ENCODE measurements at regions not wholly inside any gene's neighbourhood (a gene's known extent, or its start where the extent isn't known, plus 50 kb on each side); places are given as distances from the start of the nearest gene placed in this dataset.
A peak's percentile ranks its signal among the peaks of the same experiment; 100 is the strongest.

DNA sequence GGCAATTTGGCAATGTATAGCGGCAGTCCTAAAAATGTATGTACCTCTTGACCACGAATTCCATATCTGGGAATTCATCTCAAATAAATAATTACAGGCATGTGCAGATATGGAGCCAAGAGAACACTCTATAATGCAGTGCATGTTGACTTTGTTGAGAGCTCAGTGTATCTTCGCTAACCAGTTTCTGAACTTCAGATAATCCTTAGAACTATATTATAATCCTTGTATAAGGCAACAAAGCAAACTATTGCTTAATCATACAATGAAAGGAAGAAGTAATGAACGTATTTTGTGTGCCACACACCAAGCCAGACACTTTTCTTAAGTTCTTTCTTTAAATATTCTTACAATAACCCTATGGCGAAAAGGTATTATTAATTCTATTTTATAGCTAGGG is 168.5 kb downstream of the SMIM20 start:
- H3K9me3 Mint-ChIP-seq, result peaks cover 16% of the 10 kb centered on the region

DNA sequence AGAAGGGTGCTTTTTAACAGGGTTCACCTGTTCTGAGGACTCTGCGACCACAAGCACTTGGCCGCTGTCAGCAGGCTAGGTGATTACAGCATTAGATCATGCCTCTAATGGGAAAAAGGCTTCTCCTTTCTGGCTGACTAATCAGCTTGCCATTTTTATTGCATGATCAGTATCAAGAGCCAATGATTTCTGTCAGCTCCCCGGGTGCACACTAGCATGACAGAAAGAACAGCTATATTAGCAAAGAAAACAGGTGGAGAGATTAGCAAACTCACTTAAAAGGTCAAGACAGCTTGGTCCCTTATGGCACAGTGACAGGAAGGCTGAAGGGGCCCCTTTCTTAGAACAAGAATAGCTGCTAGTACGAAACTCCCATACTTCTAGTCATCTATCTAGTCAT is 170.0 kb downstream of the SMIM20 start:
- H3K36me3 Mint-ChIP-seq (ENCODE audit: low read depth), result peaks cover 13% of the 10 kb centered on the region
- peak overlapping the region; percentile 1 for H3K4me3 Mint-ChIP-seq (ENCODE audit: low read depth)
- no peak for DNase-seq (ENCODE audit: low spot score)
- H3K9me3 Mint-ChIP-seq, result peaks cover 9% of the 10 kb centered on the region
- no peaks in the 10 kb centered on the region for H3K27me3 Mint-ChIP-seq (ENCODE audit: low read depth)
- H3K4me1 Mint-ChIP-seq (ENCODE audit: low read depth), result peaks cover 77% of the 10 kb centered on the region
- H3K27ac Mint-ChIP-seq, result peak overlapping the region; percentile 88
- intact Hi-C loops (cut with micrococcal nuclease), result loop anchor here (1.0 kb wide), 2 partner anchors 10 to 235 kb away; no protein-coding TSS in a partner anchor

More for the DNA sequence above, 168.5 kb downstream of the SMIM20 start:
- Mint-ChIP-seq H3K4me3 (ENCODE audit: low read depth) (no peak overlapping the region), H3K4me1 (ENCODE audit: low read depth) (peaks cover 75% of the 10 kb centered on the region), H3K36me3 (ENCODE audit: low read depth) (peaks cover 21% of the 10 kb centered on the region), H3K27me3 (ENCODE audit: low read depth) (no peaks in the 10 kb centered on the region), H3K27ac (peak overlapping the region; percentile 93)
- DNase-seq (ENCODE audit: low spot score), result no peak
- intact Hi-C loops (cut with micrococcal nuclease), result no loop called here

DNA sequence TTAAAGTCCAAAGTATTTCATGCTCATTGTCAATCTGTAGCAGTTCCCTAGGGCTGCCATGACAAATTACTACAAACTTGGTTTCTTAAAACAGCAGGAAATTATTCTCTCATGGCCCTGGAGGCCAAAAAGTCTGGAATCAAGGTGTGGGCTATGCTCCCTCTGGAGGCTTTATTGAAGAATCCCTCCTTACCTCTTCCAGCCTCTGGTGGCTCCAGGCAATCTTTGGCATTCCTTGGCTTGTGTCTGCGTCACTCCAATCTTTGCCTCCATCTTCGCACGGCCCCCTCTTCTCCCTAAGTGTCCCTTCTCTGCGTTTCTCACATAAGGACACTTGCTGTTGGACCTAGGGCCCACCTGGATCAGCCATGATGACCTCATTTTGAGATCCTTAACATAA is 170.4 kb downstream of the SMIM20 start:
- intact Hi-C loops (cut with micrococcal nuclease), result loop anchor here (1.0 kb wide), 2 partner anchors 10 to 235 kb away; no protein-coding TSS in a partner anchor
- no peaks in the 10 kb centered on the region for H3K27me3 Mint-ChIP-seq (ENCODE audit: low read depth)
- peaks cover 13% of the 10 kb centered on the region for H3K36me3 Mint-ChIP-seq (ENCODE audit: low read depth)
- H3K4me1 Mint-ChIP-seq (ENCODE audit: low read depth), result peaks cover 80% of the 10 kb centered on the region
- no peak for DNase-seq (ENCODE audit: low spot score)
- H3K4me3 Mint-ChIP-seq (ENCODE audit: low read depth), result no peak overlapping the region
- peak overlapping the region; percentile 88 for H3K27ac Mint-ChIP-seq
- peaks cover 9% of the 10 kb centered on the region for H3K9me3 Mint-ChIP-seq

DNA sequence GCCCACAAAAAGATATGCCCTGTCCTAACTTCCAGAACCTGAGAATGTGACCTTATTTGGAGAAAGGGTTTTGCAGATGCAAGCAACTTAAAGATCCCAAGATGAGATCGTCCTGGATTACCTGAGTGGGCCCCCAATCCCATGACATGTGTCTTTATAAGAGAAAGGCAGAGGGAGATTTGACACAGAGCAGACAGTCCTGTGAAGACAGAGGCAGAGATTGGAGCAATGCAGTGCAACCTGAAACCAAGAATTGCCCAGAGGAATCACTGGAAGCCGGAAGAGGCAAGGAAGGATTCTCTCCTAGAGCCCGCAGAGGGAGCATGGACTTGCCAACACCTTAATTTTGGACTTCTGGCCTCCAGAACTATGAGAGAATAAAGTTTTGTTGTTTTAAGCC is 171.5 kb downstream of the SMIM20 start:
- H3K4me1 Mint-ChIP-seq (ENCODE audit: low read depth), result peaks cover 80% of the 10 kb centered on the region
- H3K27me3 Mint-ChIP-seq (ENCODE audit: low read depth), result no peaks in the 10 kb centered on the region
- peak overlapping the region; percentile 14 for H3K4me3 Mint-ChIP-seq (ENCODE audit: low read depth)
- intact Hi-C loops (cut with micrococcal nuclease), result no loop called here
- peaks cover 15% of the 10 kb centered on the region for H3K9me3 Mint-ChIP-seq
- no peak for DNase-seq (ENCODE audit: low spot score)
- peak overlapping the region; percentile 88 for H3K27ac Mint-ChIP-seq
- peaks cover 17% of the 10 kb centered on the region for H3K36me3 Mint-ChIP-seq (ENCODE audit: low read depth)

DNA sequence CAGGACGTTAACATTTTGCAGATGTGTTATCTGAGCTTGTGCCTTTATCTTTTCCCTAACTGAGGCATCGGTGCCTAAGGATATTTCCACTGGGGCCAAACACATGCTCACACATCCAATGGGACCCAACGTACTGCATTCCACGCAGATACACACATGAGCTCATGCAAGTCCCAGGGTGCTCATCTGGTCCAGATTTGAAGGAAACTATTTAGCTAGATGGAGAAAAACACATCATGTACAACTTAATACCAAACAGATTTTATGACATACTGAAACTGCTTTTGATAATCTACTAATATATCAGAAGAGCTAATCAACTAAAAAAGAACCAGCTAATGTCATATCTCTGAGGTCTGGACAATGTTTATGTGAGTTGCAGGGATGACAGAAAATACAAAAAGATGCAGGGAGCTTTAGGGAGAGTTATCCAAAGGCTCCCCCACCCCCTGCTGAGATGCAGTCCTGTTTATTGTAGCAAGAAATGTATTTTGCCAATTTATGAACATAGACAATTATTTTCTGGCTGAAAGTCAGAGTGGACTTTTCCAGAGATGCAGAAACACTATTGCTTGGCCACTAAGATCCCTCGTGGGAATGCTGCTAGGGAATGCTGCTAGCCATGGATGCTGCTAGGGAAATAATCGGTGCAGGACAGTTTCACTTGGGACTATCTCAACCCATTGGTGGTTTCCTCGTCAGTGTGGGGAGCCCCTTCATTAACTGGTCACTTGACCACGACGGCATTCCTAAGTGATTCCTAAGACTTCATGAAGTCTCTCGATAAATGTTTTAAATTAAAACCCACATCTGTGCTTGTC is 172.8 kb downstream of the SMIM20 start:
- intact Hi-C loops (cut with micrococcal nuclease), result no loop called here
- Mint-ChIP-seq H3K4me1 (ENCODE audit: low read depth) (peaks cover 71% of the 10 kb centered on the region), H3K27ac (peak overlapping the region; percentile 94), H3K4me3 (ENCODE audit: low read depth) (no peak overlapping the region), H3K9me3 (peaks cover 23% of the 10 kb centered on the region), H3K36me3 (ENCODE audit: low read depth) (peaks cover 23% of the 10 kb centered on the region), H3K27me3 (ENCODE audit: low read depth) (no peaks in the 10 kb centered on the region)
- DNase-seq (ENCODE audit: low spot score), result no peak

DNA sequence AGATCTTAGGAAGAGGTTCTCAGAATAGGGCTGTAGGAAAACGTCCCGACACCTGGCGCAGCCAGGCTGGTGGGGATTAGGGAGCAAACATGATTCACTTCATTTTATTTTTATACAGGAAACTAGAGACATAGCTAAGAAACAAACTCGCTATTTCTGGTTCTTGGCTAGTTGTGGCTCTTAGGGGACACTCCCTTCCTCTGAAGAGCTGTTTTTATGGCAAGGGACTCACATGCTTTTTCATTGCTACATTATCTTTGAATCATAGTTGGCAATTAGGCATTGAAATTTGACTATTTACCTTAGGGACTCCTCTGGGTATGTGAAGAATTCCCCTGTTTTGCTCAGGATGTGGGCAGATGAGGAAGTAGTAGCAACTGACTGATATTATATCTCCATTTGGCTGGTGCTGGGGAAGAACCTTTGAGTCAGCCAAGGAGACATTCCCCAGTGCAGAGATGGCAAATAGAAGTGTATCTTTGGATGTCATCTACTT is 174.5 kb downstream of the SMIM20 start:
- H3K36me3 Mint-ChIP-seq (ENCODE audit: low read depth), result peaks cover 38% of the 10 kb centered on the region
- DNase-seq (ENCODE audit: low spot score), result no peak
- H3K27ac Mint-ChIP-seq, result peak overlapping the region; percentile 94
- peak overlapping the region; percentile 55 for H3K4me3 Mint-ChIP-seq (ENCODE audit: low read depth)
- intact Hi-C loops (cut with micrococcal nuclease), result loop anchor here (1.0 to 2.0 kb wide), 5 partner anchors 12 to 231 kb away; no protein-coding TSS in a partner anchor
- peaks cover 38% of the 10 kb centered on the region for H3K9me3 Mint-ChIP-seq
- no peaks in the 10 kb centered on the region for H3K27me3 Mint-ChIP-seq (ENCODE audit: low read depth)
- peaks cover 70% of the 10 kb centered on the region for H3K4me1 Mint-ChIP-seq (ENCODE audit: low read depth)

DNA sequence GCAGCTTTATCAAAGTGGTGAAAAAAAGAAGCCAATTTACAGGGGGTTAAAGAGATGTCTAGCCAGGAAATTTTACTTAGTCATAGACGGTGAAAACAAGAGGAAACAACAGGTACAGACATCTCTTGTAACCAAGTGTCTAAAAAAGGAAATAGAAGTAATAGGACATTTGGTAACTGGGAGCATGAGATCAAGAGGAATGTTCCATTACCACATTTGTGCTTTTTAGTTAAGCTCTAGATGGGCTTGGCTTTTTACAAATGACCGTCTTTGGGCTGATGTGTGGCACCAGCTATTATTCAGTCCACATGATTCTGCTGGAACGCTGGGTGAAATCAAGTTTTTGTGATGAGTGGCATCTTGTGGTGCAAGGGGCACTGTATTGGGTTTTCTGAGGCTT is 179.5 kb downstream of the SMIM20 start:
- peak overlapping the region; percentile 91 for H3K27ac Mint-ChIP-seq
- DNase-seq (ENCODE audit: low spot score), result no peak
- H3K4me3 Mint-ChIP-seq (ENCODE audit: low read depth), result no peak overlapping the region
- peaks cover 62% of the 10 kb centered on the region for H3K4me1 Mint-ChIP-seq (ENCODE audit: low read depth)
- intact Hi-C loops (cut with micrococcal nuclease), result loop anchor here (1.0 kb wide), 2 partner anchors 11 to 17 kb away; no protein-coding TSS in a partner anchor
- no peaks in the 10 kb centered on the region for H3K27me3 Mint-ChIP-seq (ENCODE audit: low read depth)
- peaks cover 83% of the 10 kb centered on the region for H3K9me3 Mint-ChIP-seq
- peaks cover 84% of the 10 kb centered on the region for H3K36me3 Mint-ChIP-seq (ENCODE audit: low read depth)

DNA sequence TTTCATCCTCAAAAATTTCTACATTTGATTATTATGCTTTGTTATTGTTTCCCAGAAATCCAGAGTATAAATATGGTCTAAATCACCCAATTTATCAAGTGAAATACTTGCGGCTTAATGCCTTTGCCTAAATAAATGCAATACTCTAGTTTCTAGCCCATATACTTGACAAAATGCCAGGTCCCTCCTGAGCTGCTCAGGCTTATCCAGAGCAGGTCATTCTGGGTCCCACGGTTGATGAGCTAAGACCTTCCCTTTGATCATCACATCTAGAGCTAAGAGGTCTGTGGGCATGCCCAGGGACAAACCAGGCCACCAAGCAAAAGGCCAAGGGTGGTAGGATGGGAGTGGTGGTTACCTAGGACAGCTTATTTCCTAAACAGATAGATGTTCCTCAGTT is 180.1 kb downstream of the SMIM20 start:
- Mint-ChIP-seq H3K27me3 (ENCODE audit: low read depth) (no peaks in the 10 kb centered on the region), H3K9me3 (peaks cover 88% of the 10 kb centered on the region), H3K4me1 (ENCODE audit: low read depth) (peaks cover 60% of the 10 kb centered on the region), H3K27ac (peak overlapping the region; percentile 91), H3K36me3 (ENCODE audit: low read depth) (peaks cover 89% of the 10 kb centered on the region), H3K4me3 (ENCODE audit: low read depth) (no peak overlapping the region)
- no peak for DNase-seq (ENCODE audit: low spot score)
- intact Hi-C loops (cut with micrococcal nuclease), result loop anchor here (1.0 kb wide), 1 partner anchor 36 kb away; no protein-coding TSS in a partner anchor

DNA sequence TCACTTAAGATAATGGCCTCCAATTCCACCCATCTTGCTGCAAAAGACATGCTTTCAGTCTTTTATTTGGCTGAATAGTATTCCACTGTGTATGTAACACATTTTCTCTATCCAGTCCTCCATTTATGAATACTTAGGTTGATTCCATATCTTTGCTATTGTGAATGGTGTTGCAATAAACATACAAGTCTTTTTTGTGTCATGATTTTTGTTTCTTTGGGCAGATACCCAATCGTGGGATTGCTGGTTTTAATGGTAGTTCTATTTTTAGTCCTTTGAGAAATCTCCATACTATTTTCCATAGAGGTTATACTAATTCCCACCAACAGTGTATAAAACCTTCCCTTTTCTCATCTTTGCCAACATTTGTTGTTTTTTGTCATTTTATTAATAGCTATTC is 180.9 kb downstream of the SMIM20 start:
- no peak for DNase-seq (ENCODE audit: low spot score)
- Mint-ChIP-seq H3K4me3 (ENCODE audit: low read depth) (no peak overlapping the region), H3K4me1 (ENCODE audit: low read depth) (peaks cover 54% of the 10 kb centered on the region), H3K27me3 (ENCODE audit: low read depth) (no peaks in the 10 kb centered on the region), H3K36me3 (ENCODE audit: low read depth) (peaks cover 94% of the 10 kb centered on the region), H3K9me3 (peaks cover 93% of the 10 kb centered on the region), H3K27ac (peak overlapping the region; percentile 91)
- intact Hi-C loops (cut with micrococcal nuclease), result loop anchor here (1.0 kb wide), 1 partner anchor 35 kb away; no protein-coding TSS in a partner anchor

DNA sequence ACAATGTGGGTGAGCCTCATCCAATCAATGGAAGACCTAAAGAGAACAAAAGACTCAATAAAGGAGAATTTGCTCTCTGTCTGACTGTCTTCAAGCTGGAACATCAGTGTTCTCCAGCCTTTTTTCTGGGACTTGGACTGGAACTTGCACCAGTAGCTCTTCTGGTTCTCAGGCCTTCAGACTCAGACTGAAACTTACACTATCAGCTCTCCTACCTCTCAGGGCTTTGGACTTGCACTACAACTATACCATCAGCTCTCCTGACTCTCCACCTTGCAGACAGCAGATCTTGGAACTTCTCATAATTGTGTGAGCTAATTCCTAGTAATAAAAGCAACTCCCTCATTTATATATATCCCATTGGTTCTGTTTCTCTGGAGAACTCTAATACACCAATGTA is 185.9 kb downstream of the SMIM20 start:
- Mint-ChIP-seq H3K4me1 (ENCODE audit: low read depth) (peaks cover 42% of the 10 kb centered on the region), H3K4me3 (ENCODE audit: low read depth) (no peak overlapping the region), H3K9me3 (peaks cover 61% of the 10 kb centered on the region), H3K27ac (no peak overlapping the region), H3K36me3 (ENCODE audit: low read depth) (peaks cover 75% of the 10 kb centered on the region), H3K27me3 (ENCODE audit: low read depth) (no peaks in the 10 kb centered on the region)
- intact Hi-C loops (cut with micrococcal nuclease), result no loop called here
- no peak for DNase-seq (ENCODE audit: low spot score)

DNA sequence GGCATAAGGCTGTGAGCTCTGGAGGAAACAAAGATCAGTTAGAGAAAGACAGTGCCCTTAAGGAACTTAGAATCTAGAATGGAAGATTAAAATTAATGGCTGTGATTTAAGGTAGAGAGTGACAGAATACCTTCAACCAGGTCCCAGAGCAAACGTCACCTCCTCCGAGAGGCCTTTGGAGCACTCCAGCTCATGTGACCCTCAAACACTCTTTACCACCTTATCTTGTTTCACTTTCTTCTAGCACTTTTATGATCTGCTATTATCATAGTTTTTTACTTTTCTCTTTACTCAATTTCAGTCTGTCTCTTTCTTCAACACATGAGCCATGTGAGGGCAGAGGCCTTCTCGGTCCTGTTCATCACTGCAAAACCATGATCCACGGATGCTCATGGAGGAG is 187.0 kb downstream of the SMIM20 start:
- intact Hi-C loops (cut with micrococcal nuclease), result no loop called here
- DNase-seq (ENCODE audit: low spot score), result no peak
- Mint-ChIP-seq H3K36me3 (ENCODE audit: low read depth) (peaks cover 76% of the 10 kb centered on the region), H3K27ac (no peak overlapping the region), H3K27me3 (ENCODE audit: low read depth) (no peaks in the 10 kb centered on the region), H3K9me3 (peaks cover 59% of the 10 kb centered on the region), H3K4me3 (ENCODE audit: low read depth) (no peak overlapping the region), H3K4me1 (ENCODE audit: low read depth) (peaks cover 38% of the 10 kb centered on the region)

DNA sequence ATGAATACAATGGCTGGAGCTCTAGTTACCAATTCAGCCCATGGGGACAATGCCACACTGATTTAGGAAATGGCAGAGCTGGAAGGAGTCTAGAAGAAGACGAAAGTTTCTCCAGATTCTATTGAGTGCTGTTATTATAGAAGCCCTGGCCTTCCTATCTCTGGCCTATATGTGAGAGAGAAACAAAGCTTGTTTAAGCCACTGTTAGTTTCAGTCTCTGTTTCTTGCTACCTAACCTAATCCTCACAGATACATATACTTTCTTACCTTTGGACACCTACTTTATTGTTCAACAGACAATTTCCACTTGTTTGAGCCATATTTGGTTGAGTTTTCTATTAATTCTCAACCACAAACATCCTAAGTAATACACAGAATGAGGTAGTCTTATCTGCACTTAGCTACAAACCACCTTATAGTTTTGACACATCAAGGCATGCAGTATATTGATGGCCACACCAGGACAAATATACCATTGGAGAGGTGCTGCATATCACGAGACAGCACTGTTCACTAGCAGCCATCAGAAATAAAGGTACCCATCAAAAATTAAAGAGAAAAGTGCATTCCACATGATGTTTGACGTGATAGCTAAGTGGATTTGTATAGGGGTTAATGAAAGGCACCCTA is 190.2 kb downstream of the SMIM20 start:
- Mint-ChIP-seq H3K27ac (peak overlapping the region; percentile 77), H3K27me3 (ENCODE audit: low read depth) (no peaks in the 10 kb centered on the region), H3K9me3 (peaks cover 36% of the 10 kb centered on the region), H3K4me1 (ENCODE audit: low read depth) (peaks cover 40% of the 10 kb centered on the region), H3K4me3 (ENCODE audit: low read depth) (no peak overlapping the region), H3K36me3 (ENCODE audit: low read depth) (peaks cover 48% of the 10 kb centered on the region)
- DNase-seq (ENCODE audit: low spot score), result no peak
- intact Hi-C loops (cut with micrococcal nuclease), result loop anchor here (1.0 kb wide), 1 partner anchor 11 kb away; no protein-coding TSS in a partner anchor

DNA sequence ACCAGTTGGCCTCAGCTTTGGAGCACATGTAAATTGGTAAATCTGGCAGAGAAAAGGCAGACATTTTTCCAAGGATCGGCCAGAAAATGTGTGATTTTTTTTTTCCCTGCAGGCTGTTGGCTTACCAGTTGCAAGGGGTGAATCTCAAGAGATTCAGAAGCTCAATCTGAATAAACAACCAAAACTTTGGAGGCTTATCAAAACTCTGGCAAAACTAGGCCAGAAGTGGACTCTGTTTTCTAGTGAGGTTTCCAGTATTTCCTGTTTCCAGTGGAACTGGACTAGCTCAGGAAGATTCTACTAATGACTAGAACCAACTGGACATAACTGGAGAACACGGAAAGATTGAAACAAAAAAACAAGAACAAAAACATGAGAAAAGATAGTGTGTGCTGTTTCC is 191.3 kb downstream of the SMIM20 start:
- DNase-seq (ENCODE audit: low spot score), result no peak
- Mint-ChIP-seq H3K27ac (no peak overlapping the region), H3K4me1 (ENCODE audit: low read depth) (peaks cover 37% of the 10 kb centered on the region), H3K36me3 (ENCODE audit: low read depth) (peaks cover 42% of the 10 kb centered on the region), H3K4me3 (ENCODE audit: low read depth) (no peak overlapping the region), H3K27me3 (ENCODE audit: low read depth) (no peaks in the 10 kb centered on the region), H3K9me3 (peaks cover 30% of the 10 kb centered on the region)
- intact Hi-C loops (cut with micrococcal nuclease), result no loop called here
